Activated T-cell treated with anti-CD3 and anti-CD28 coated beads, Interleukin-2, amount 50 U/mL, for 72 hours (primary cell): ENCODE measurements at regions not wholly inside any gene's neighbourhood (a gene's known extent, or its start where the extent isn't known, plus 50 kb on each side); places are given as distances from the start of the nearest gene placed in this dataset.

Experiments used
- ATAC-seq, 2 donors: fragments of 150-1000 bp; cut with Tn5 transposase; replicated peaks in 1 of 2; 2 replicates each; pipeline ENCODE4 v1.10.0; 2021; ENCODE audit warnings: moderate library complexity in 2 of 2, mild to moderate bottlenecking in 1 of 2
- DNase-seq, 2 donors: peaks; one replicate each; pipeline ENCODE4 v3.0.0; 2021 to 2022; ENCODE audit warnings: mixed read lengths in 1 of 2
- H3K27ac Mint-ChIP-seq: one replicate; pipeline ENCODE4 v1.8.0; 2022; ENCODE audit warnings: mild to moderate bottlenecking, moderate library complexity, mixed read lengths
- H3K27me3 Mint-ChIP-seq: one replicate; pipeline ENCODE4 v1.8.0; 2022; ENCODE audit warnings: low read depth, mixed read lengths
- H3K36me3 Mint-ChIP-seq, 2 donors: one replicate each; pipeline ENCODE4 v1.8.0; 2022; ENCODE audit warnings: mixed read lengths in 2 of 2, mild to moderate bottlenecking in 1 of 2; ENCODE audit not compliant: insufficient read depth in 2 of 2
- H3K4me1 Mint-ChIP-seq: one replicate; pipeline ENCODE4 v1.8.0; 2022; ENCODE audit warnings: low read depth, mixed read lengths
- H3K4me3 Mint-ChIP-seq, 2 donors: one replicate each; pipeline ENCODE4 v1.8.0; 2022; ENCODE audit warnings: mild to moderate bottlenecking in 2 of 2, mixed read lengths in 2 of 2, moderate library complexity in 2 of 2
- H3K9me3 Mint-ChIP-seq, 2 donors: one replicate each; pipeline ENCODE4 v1.8.0; 2022; ENCODE audit warnings: mixed read lengths in 2 of 2

DNA sequence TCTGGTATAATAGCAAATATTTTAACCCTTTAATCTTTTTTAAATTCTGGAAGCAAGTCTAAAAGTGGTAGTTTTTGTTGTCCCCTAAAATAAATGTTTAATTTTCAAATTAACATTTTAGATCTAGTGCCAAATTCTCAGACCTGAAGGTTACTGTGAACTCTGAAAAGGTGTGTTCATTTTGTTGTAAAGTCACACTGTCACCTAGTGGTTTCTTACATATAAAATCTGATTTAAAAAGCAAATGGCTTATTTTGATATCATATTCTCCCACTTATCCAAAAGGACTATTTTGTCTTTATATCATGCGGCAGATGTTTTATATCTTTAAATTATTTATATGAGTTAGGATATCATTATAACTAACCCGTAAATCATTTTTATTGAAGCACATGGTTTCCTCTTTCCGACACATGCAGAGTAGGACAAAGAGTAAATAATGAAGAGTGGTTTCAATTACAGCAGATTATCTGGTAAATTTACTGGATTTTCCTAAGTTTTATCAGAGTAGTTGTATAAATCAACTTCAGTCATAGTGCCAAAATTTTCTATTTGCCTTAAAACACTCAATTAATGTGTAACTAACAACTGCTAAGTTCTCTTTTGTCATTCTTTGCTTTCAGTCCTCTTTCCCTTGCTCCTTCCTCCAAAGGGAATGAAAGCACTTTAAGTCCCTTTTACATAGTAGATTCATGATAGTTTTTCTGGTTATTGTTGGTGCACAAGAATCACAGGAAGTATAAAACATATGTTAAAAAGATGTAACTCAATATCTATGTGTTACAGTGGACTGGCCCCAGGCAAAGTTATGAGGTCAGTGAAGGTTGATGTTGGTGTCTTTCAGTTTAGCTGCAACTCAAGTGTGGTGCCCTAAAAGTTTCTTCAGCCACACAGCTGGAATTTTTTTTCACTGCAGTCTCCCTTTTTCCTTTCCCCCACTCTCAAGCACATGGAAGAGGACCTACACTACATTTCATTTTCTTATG is 189.6 kb downstream of the COX7C start:
- DNase-seq = no peak
- no peak for ATAC-seq
- Mint-ChIP-seq H3K27ac (no peak overlapping the region), H3K27me3 (no peaks in the 10 kb centered on the region), H3K4me3 (no peak overlapping the region), H3K9me3 (no peaks in the 10 kb centered on the region), H3K4me1 (no peaks in the 10 kb centered on the region), H3K36me3 (peaks cover 0 to 3% of the 10 kb centered on the region in 2 donors)

DNA sequence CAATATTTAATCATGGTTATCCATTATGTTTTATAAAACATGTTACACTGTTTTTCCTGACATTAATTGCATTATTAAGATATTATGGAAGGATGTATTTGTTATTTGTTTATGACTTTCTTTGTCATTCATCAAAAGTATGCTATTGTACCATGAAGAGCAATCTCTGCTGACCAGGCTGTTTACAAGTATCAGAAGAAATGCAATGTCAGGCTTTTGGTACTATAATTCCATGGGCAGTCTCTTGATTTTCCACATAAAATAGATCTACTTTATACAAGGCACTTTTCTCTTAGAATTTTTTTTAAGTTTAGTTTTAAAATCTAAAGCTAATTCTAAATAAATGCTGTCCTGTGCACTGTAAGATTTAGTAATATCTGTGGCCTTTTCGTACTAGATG is 196.6 kb downstream of the COX7C start:
- H3K36me3 Mint-ChIP-seq = no peaks in the 10 kb centered on the region
- no peaks in the 10 kb centered on the region for H3K4me1 Mint-ChIP-seq
- H3K4me3 Mint-ChIP-seq = no peak overlapping the region
- H3K27me3 Mint-ChIP-seq = no peaks in the 10 kb centered on the region
- no peak overlapping the region for H3K27ac Mint-ChIP-seq
- no peaks in the 10 kb centered on the region for H3K9me3 Mint-ChIP-seq
- ATAC-seq (no peak), DNase-seq (no peak)

DNA sequence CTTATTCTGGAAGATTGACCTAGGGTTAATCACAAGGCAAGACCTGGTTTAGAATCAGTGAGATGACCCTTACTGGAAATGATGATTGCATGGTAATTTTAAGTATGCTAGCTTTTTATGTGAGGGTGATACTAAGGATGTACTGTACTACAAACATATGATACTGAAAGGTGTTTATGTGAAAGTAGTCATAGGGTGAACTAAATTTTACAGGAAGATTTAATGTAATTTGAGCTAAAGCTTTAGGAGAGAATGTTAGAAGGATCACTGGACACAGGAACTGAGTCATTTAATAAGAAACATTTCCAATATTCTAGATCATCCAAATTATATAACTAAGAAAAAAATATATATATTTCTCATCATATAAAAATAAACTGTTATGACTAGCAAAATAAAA is 197.2 kb downstream of the COX7C start:
- Mint-ChIP-seq H3K36me3 (no peaks in the 10 kb centered on the region), H3K27me3 (no peaks in the 10 kb centered on the region), H3K4me1 (no peaks in the 10 kb centered on the region), H3K27ac (no peak overlapping the region), H3K9me3 (no peaks in the 10 kb centered on the region), H3K4me3 (no peak overlapping the region)
- ATAC-seq = no peak
- no peak for DNase-seq

- no peaks in the 10 kb centered on the region for H3K4me1 Mint-ChIP-seq
- H3K9me3 Mint-ChIP-seq = peaks cover 0 to 1% of the 10 kb centered on the region in 2 donors
- H3K4me3 Mint-ChIP-seq = no peak overlapping the region
- no peaks in the 10 kb centered on the region for H3K27me3 Mint-ChIP-seq
- H3K27ac Mint-ChIP-seq = no peak overlapping the region
- no peak for ATAC-seq
- no peaks in the 10 kb centered on the region for H3K36me3 Mint-ChIP-seq
- no peak for DNase-seq
Measured at GRCh38 chr5:86824637-86825036, 206.9 kb downstream of the COX7C start.

DNA sequence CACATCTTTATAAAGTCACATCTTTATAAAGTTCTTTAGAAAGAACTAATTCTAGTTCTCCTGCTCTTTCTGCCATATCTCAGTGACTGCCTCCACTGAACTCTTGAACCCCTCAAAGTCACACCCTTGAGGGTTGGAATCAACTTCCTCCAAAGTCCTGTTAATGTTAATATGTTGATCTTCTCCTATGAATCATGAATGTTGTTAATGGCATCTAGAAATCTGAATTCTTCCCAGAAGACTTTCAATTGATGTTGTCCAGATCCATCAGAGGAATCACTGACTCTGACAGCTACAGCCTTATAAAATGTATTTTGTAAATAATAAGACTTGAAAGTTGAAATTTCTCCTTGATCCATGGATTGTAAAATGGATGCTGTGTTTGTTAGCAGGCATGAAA is 213.4 kb downstream of the COX7C start:
- no peak overlapping the region for H3K4me3 Mint-ChIP-seq
- no peak for ATAC-seq

DNA sequence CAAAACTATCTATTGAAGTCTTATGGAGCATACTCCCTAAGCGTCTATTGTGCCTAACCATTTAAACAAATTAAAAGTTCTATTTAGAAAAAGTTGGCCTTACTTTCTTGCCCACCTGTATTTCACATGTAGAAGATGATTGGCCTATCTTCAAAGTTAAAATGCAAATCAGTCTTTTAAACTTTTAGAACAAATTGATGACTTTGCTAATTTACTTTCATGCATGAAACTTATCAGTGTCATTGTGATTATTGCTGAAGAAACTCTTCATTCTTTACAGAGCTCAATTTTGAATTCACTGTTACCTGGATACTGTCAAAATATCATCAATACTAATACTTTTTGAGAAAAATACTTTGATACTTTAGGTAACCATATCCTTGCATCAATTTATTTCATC is 216.1 kb downstream of the COX7C start:
- Mint-ChIP-seq H3K36me3 (no peaks in the 10 kb centered on the region), H3K27me3 (no peaks in the 10 kb centered on the region), H3K4me1 (no peaks in the 10 kb centered on the region), H3K4me3 (no peak overlapping the region), H3K9me3 (peaks cover 0 to 3% of the 10 kb centered on the region in 2 donors), H3K27ac (no peak overlapping the region)
- no peak for DNase-seq
- no peak for ATAC-seq

More for the DNA sequence above, 213.4 kb downstream of the COX7C start:
- DNase-seq = no peak
- Mint-ChIP-seq H3K36me3 (no peaks in the 10 kb centered on the region), H3K27ac (no peak overlapping the region), H3K4me1 (no peaks in the 10 kb centered on the region), H3K27me3 (no peaks in the 10 kb centered on the region), H3K9me3 (peaks cover 0 to 3% of the 10 kb centered on the region in 2 donors)

GRCh38 chr5:86837610-86838009 is 219.9 kb downstream of the COX7C start:
- Mint-ChIP-seq H3K9me3 (no peaks in the 10 kb centered on the region), H3K4me1 (no peaks in the 10 kb centered on the region), H3K27ac (no peak overlapping the region), H3K36me3 (no peaks in the 10 kb centered on the region), H3K27me3 (no peaks in the 10 kb centered on the region), H3K4me3 (no peak overlapping the region)
- no peak for DNase-seq
- ATAC-seq = no peak

DNA sequence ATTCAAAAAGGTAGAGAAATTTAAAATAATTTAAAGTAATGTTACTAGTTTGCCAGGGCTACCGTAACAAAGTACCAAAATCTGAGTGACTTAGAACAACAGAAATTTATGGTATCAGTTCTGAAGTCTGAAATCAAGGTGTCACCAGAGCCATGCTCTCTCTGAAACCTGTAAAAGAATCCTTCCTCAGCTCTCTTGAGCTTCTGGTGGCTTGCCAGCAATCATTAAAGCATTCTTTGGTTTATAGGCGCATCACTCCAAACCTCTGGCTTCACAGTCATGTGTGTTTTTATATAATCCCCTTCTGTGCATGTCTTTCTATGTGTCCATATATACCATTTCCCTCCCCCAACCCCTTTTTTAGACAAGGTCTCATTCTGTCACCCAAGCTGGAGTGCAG is 220.3 kb downstream of the COX7C start:
- H3K4me1 Mint-ChIP-seq = no peaks in the 10 kb centered on the region

DNA sequence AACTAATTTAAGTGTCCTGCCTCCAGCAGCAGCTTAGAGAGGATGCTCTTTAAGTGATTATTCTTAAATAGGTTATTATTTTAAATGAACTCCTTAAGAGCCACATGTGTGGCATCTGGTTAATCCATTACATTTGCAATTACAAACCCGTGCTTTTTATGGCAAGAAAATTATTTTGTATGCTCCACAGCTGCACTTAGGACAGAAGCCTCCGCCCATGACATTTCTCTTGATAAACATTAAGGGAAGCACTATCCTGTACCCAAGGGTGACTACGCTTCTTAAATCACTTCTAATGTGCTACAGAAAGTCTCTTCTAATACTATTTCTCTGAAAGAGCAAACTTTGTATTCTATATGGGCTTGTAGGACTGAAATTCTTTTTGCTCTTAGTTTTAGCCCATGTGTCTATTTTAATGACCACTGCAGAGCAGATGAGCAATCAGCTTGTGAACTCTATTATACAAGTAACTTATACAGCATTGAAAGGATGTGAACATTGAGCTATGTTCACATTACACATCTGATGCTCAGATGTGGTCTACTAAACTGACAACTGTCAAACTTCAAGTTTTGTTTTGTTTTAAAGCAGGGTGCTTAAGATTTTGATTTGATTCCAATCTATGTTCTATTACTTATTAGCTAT is 223.4 kb downstream of the COX7C start:
- no peaks in the 10 kb centered on the region for H3K36me3 Mint-ChIP-seq
- H3K27me3 Mint-ChIP-seq = no peaks in the 10 kb centered on the region
- no peak overlapping the region for H3K27ac Mint-ChIP-seq
- H3K9me3 Mint-ChIP-seq = no peaks in the 10 kb centered on the region
- no peak overlapping the region for H3K4me3 Mint-ChIP-seq
- ATAC-seq (no peak), DNase-seq (no peak)
- H3K4me1 Mint-ChIP-seq = no peaks in the 10 kb centered on the region

More for the DNA sequence above, 220.3 kb downstream of the COX7C start:
- ATAC-seq = no peak
- no peaks in the 10 kb centered on the region for H3K27me3 Mint-ChIP-seq
- DNase-seq = no peak
- H3K9me3 Mint-ChIP-seq = no peaks in the 10 kb centered on the region
- H3K36me3 Mint-ChIP-seq = no peaks in the 10 kb centered on the region
- no peak overlapping the region for H3K4me3 Mint-ChIP-seq
- H3K27ac Mint-ChIP-seq = no peak overlapping the region

- Mint-ChIP-seq H3K4me1 (no peaks in the 10 kb centered on the region), H3K27ac (no peak overlapping the region), H3K9me3 (no peaks in the 10 kb centered on the region), H3K36me3 (peaks cover 0 to 1% of the 10 kb centered on the region in 2 donors), H3K27me3 (peaks cover 4% of the 10 kb centered on the region), H3K4me3 (no peak overlapping the region)
- DNase-seq (no peak), ATAC-seq (no peak)
Measured at GRCh38 chr5:86858442-86858841, 240.7 kb downstream of the COX7C start.

GRCh38 chr5:86861512-86861911 is 243.8 kb downstream of the COX7C start:
- no peaks in the 10 kb centered on the region for H3K9me3 Mint-ChIP-seq
- no peak for ATAC-seq
- no peaks in the 10 kb centered on the region for H3K4me1 Mint-ChIP-seq
- no peaks in the 10 kb centered on the region for H3K36me3 Mint-ChIP-seq
- no peak for DNase-seq
- H3K27ac Mint-ChIP-seq = no peak overlapping the region
- no peak overlapping the region for H3K4me3 Mint-ChIP-seq
- peaks cover 15% of the 10 kb centered on the region for H3K27me3 Mint-ChIP-seq

DNA sequence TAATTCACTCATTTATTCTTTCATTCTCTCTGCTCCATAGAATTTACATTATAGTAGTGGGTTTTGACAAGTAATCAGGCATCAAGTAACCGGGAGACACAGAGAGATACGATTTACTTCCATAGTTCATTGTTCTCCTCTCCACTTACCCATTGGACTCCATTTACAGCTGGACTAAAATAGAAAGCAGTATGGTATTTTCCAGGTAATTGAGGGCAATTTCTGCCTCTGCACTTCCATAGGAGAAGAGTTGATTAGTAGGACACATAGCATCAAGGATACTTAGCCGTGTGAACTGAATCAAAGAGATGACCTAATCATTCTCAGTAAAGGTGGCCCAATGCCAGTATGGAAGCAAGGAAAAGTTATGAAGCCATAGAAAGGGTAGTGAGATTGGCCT is 244.4 kb downstream of the COX7C start:
- DNase-seq = no peak
- Mint-ChIP-seq H3K9me3 (no peaks in the 10 kb centered on the region), H3K36me3 (no peaks in the 10 kb centered on the region), H3K27ac (no peak overlapping the region), H3K4me3 (no peak overlapping the region), H3K27me3 (peaks cover 21% of the 10 kb centered on the region), H3K4me1 (no peaks in the 10 kb centered on the region)
- ATAC-seq = no peak

GRCh38 chr5:86864051-86864450 is 246.3 kb downstream of the COX7C start:
- H3K36me3 Mint-ChIP-seq = no peaks in the 10 kb centered on the region
- H3K4me3 Mint-ChIP-seq = no peak overlapping the region
- H3K27ac Mint-ChIP-seq = no peak overlapping the region
- H3K9me3 Mint-ChIP-seq = no peaks in the 10 kb centered on the region
- H3K4me1 Mint-ChIP-seq = no peaks in the 10 kb centered on the region
- H3K27me3 Mint-ChIP-seq = peaks cover 34% of the 10 kb centered on the region
- ATAC-seq = no peak
- no peak for DNase-seq
